Neutrophil (primary cell): ENCODE measurements at regions not wholly inside any gene's neighbourhood (a gene's known extent, or its start where the extent isn't known, plus 50 kb on each side); places are given as distances from the start of the nearest gene placed in this dataset.

Experiments used
- H3K27ac ChIP-seq: fragments of 200-600 bp; sonication (generic); 2 replicates; pipeline ENCODE4 v1.5.1; 2016; ENCODE audit warnings: mild to moderate bottlenecking, moderate library complexity
- H3K27me3 ChIP-seq: fragments of 200-600 bp; sonication (generic); 2 replicates; pipeline ENCODE4 v1.6.0; 2016; ENCODE audit warnings: mild to moderate bottlenecking
- H3K36me3 ChIP-seq: fragments of 200-600 bp; sonication (generic); 2 replicates; pipeline ENCODE4 v1.5.1; 2017
- H3K4me1 ChIP-seq, 2 experiments: fragments of 200-600 bp in 1 of 2; sonication (generic) in 1 of 2; 1 replicate in 1 of 2; 2 replicates in 1 of 2; pipeline versions ENCODE4 v1.5.1 to v1.6.1; 2013 to 2016; ENCODE audit warnings: low read depth in 1 of 2, low read length in 1 of 2, mild to moderate bottlenecking in 1 of 2, moderate library complexity in 1 of 2; ENCODE audit not compliant: control insufficient read depth in 1 of 2, insufficient read depth in 1 of 2
- H3K4me3 ChIP-seq, 2 experiments: fragments of 200-600 bp in 1 of 2; sonication (generic) in 1 of 2; 1 replicate in 1 of 2; 2 replicates in 1 of 2; pipeline ENCODE4 v1.5.1; 2013 to 2016; ENCODE audit warnings: low read depth in 1 of 2, low read length in 1 of 2, mild to moderate bottlenecking in 1 of 2, moderate library complexity in 1 of 2
- H3K9me3 ChIP-seq: fragments of 200-600 bp; sonication (generic); 2 replicates; pipeline ENCODE4 v1.5.1; 2016
- CTCF ChIP-seq: fragments of 200-600 bp; sonication (generic); IDR thresholded peaks from 2 replicates; pipeline ENCODE4 v1.5.1; 2016; ENCODE audit warnings: antibody characterized with exemption

- Histone ChIP-seq H3K9me3 (no peaks in the 10 kb centered on the region), H3K27me3 (no peaks in the 10 kb centered on the region), H3K27ac (no peak overlapping the region), H3K4me1 (no peaks in the 10 kb centered on the region), H3K36me3 (no peaks in the 10 kb centered on the region), H3K4me3 (no peak overlapping the region)
- no peak for TF ChIP-seq CTCF
These were observed 526.9 kb downstream of the NPIPA7 start for GRCh38 chr16:16905850-16906249.

- Histone ChIP-seq H3K36me3 (no peaks in the 10 kb centered on the region), H3K9me3 (no peaks in the 10 kb centered on the region), H3K4me1 (no peaks in the 10 kb centered on the region), H3K27me3 (no peaks in the 10 kb centered on the region), H3K27ac (no peak overlapping the region), H3K4me3 (no peak overlapping the region)
- TF ChIP-seq CTCF = no peak
These were observed 528.1 kb downstream of the NPIPA7 start for GRCh38 chr16:16907089-16907488.

GRCh38 chr16:16908077-16908476, 529.1 kb downstream of the NPIPA7 start:
- no peak for TF ChIP-seq CTCF
- H3K4me3 ChIP-seq = no peak overlapping the region
- no peaks in the 10 kb centered on the region for H3K36me3 ChIP-seq
- H3K4me1 ChIP-seq = no peaks in the 10 kb centered on the region
- H3K27me3 ChIP-seq = no peaks in the 10 kb centered on the region
- no peaks in the 10 kb centered on the region for H3K9me3 ChIP-seq
- H3K27ac ChIP-seq = no peak overlapping the region

GRCh38 chr16:16909126-16909525, 530.2 kb downstream of the NPIPA7 start:
- no peaks in the 10 kb centered on the region for H3K9me3 ChIP-seq
- no peaks in the 10 kb centered on the region for H3K36me3 ChIP-seq
- no peaks in the 10 kb centered on the region for H3K27me3 ChIP-seq
- no peak for TF ChIP-seq CTCF
- H3K4me1 ChIP-seq = no peaks in the 10 kb centered on the region
- no peak overlapping the region for H3K27ac ChIP-seq
- no peak overlapping the region for H3K4me3 ChIP-seq

- TF ChIP-seq CTCF = no peak
- Histone ChIP-seq H3K4me1 (no peaks in the 10 kb centered on the region), H3K36me3 (no peaks in the 10 kb centered on the region), H3K4me3 (no peak overlapping the region), H3K27ac (no peak overlapping the region), H3K27me3 (no peaks in the 10 kb centered on the region), H3K9me3 (no peaks in the 10 kb centered on the region)
These were observed 531.7 kb downstream of the NPIPA7 start for GRCh38 chr16:16910666-16911065.

GRCh38 chr16:16915771-16916170, 536.8 kb downstream of the NPIPA7 start:
- TF ChIP-seq CTCF = no peak
- no peaks in the 10 kb centered on the region for H3K4me1 ChIP-seq
- H3K4me3 ChIP-seq = no peak overlapping the region
- no peak overlapping the region for H3K27ac ChIP-seq
- H3K27me3 ChIP-seq = no peaks in the 10 kb centered on the region
- H3K36me3 ChIP-seq = no peaks in the 10 kb centered on the region
- no peaks in the 10 kb centered on the region for H3K9me3 ChIP-seq
